GM18499 (cell line): ENCODE measurements at regions not wholly inside any gene's neighbourhood (a gene's known extent, or its start where the extent isn't known, plus 50 kb on each side); places are given as distances from the start of the nearest gene placed in this dataset.

Experiments used
- ATAC-seq: cut with Tn5 transposase; IDR thresholded peaks from one replicate; pipeline ENCODE4 v1.9.1; 2021; ENCODE audit warnings: moderate number of reproducible peaks; ENCODE audit not compliant: insufficient read depth, unreplicated experiment

DNA sequence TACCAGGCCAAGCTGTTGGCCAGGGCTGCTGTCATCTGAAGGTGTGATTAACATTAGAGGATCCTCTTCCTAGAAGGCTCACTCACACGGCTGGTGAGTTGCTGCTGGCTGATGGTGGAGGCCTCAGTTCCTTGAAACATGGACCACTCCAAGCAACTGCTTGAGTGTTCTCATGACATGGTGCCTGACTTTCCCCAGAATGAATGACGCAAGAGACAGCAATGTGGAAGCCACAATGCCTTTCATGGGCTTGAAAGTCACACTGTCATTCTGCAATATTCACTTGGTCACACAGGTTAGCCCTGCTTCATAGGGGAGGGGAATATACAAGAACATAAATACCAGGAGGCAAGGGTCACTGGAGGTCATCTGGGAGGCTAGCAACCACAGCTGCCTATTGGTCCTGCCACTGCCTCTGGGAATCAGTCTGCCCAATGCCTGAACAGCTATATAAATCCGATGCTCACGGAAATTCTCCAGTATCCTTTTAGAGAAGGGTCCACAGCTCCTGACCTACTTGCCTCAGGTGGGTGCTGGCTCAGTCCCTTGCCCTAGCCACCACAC is 97.1 kb upstream of the MAML3 start:
- ATAC-seq, result no peak

DNA sequence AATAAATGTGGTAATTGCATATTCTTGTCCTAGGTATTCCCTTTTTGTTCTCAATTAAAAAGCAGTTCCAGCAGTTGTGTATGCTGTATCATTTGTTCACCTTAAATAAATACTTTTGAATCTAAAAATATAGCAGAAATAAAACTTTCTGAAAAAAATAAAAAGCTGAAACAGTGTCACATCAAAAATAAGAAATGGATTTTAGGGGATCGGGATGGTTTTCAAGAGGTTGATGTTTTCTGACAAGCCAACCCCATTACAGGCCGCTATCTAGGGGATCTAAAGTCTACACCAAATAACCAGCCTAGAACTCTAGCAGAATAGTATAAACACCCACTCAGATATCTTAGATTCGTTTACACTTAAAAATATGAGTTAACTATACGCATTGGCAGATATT is 95.4 kb upstream of the MAML3 start:
- ATAC-seq, result no peak

DNA sequence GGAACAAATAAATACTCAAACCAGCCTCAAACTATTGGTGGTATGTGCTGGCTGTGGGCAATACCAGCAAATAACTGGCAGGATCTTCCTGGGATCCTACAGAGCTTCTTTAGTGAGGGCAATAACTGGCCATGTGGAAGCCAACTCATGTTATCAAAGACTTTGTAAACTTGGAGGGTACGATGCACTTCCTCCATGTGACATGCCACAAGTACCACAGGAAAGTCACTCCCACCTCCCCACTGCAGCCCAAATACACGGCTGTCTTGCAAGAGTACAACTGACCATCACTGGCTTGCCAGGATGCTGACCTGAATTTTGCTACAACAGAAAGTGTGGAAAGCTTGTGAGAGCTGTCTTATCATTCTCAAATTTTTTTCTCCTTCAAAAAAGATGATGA is 93.3 kb upstream of the MAML3 start:
- ATAC-seq, result no peak

DNA sequence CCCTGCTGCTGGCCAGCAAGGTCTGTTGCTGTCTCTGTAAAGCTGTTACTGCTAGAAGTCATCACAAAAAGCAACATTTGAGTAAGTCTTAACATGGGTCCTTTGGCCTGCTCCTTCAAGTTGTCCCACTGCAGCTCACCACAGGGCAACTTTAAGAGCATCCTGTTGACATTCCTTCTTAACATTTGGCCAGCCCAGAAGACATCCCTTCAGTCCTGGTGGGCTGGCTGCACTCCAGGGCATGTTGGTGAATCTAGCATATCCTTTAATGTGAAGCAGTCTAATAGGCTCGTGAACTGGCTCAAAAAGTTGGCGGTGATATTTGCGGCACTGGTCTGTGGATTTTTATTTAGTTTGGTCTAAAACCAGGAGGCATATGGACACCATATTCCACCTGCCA is 92.2 kb upstream of the MAML3 start:
- no peak for ATAC-seq

DNA sequence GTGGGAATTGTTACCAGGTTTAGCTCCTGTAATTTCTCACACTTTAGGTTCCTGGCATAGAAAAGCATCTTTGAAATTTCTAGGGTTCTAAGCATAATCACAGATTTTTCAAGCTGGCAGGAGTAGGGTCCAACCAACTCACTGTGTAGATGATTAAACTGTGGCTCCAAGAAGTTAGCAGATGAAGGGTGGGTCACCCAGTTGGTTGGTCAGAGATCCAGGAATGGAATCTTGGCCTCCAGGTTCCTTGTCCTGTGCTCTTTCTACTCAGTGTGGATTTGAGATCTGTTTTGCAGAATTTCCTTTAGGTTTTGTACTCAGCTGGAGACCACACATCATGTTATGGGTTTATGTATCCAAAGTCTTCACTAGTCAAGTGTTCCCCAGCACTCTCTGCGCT is 90.3 kb upstream of the MAML3 start:
- ATAC-seq, result no peak

DNA sequence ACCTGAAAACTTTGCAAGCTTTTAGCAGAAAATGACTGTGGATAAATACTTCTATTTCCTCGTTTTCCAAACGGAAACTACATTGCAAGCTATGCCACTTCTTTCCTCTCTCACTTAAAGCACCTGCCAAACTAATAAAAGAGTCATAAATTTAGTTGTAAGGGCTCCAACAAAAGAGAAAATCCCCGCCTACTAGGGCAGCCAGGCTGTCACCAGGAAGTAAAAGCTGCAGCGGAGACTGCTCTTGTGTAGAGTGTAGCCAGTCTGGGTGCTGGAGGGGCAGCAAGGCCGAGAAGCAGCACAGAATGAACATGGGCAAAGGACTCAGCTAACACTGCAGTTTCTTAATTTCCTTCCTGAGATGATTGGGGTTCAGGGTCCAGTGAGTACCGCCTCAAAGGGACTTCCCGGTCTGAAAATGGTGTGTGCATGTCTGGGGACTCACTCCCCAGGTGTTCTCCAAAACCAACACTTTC is 89.3 kb upstream of the MAML3 start:
- peak; percentile 57 for ATAC-seq

DNA sequence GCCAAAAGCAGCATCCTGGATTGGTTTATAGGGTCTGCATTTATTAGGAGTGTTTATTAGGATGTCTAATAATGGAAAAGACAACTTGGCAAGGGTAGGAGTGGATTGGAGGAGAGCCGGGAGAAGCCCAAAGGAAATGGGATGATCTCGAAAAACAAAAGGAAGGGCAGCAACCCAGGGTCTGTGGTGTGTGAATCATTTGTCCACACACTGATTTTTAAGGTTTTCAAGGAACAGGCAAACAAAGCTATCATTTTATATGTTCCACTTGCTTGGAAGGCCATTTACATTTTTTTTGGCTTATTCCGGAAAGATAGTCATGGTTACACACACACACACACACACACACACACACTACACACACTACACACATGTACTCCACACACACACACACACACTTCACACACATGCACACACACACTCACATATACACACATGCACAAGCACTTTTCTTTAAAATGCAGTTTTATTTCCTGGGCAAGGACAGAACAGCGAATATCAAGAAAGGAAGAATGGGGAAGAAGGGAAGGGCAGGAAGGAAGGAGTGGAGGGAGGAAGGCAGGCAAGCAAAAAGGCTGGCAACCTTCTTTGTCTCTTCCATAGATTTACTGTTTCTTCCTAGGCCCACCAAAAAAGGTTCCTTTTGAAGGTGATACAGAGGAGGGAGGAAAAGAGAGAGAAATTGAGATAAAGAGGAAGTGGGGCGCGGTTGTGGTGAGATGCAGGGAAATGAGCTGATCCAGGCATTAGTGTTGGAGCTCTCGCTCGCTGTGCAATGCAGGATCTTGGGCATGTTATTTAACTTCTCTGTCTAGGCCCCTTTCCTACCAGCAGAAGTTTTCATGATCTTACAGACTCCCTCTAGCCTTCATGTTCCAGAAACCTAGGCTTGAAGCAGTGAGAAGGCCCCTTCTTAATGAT is 88.6 kb upstream of the MAML3 start:
- ATAC-seq, result peak; percentile 39

DNA sequence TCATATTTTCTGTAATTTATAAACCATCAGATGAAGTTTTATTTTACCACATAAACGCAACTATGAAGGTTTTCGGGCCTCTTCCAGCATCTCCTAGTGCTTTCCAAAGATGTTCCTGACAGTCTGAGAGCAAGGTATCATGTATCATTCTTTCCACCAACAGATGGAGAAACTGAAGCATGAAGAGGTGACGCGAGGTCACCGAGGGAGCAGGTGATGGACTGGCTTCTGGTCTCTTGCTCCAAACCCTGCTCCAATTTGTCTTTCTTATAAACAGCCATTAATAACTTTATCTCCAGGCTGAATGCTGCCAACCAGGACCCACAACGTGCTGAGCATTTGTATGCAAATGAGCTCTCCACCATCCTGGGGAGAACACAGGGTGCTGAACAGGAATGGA is 86.3 kb upstream of the MAML3 start:
- no peak for ATAC-seq

DNA sequence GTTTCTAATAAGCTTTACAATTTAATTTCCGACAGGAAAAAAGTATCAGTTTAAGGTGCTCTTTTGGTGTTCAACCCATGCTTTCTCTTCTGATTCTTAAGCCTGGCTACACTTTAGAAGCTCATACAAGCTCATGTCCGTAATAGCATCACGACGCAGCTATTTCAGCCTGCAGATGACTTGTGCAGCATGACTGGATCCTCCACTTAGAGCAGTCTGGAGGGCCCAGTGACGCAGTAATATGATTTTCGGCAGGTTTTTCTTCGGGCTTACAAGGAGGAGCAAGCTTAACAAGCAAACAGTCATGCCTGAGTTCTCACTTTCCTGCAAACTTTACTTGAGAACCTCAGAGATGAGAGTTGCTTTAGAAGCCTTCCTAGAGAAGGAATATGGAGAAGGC is 85.3 kb upstream of the MAML3 start:
- no peak for ATAC-seq

DNA sequence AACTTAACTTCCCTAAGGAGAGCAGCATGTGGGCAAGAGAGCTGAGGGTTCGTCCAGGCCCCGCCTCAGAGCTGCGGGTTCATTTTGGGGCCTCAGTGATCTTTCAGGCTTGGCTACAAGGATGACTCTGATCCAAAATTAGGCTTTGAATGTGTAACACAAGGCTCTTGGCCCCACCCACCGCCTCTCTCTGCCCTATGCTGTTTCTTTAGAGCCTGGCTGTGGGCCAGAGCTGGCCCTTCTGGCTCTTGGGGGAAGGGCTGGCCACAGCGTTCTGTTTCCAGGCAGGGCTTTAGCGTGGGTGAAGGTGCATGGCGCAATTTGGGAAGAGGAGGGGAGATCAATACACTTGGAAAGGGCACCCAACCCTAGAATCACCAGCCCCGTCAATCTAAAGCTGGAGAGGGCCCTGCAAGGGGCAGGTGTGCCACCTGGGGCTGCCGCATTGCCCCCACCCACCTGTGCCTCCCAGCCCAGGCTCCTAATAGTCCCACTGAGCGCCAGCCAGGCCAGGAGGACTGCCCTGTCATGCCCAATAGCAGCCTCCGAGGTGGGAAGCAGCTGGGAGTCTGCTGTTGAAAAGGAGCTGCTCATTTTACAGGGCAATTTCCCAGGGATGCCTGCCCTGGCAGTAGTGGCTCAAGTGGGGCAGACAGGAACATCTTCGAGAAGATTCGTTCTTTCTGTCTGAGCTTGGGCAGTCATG is 84.5 kb upstream of the MAML3 start:
- no peak for ATAC-seq

DNA sequence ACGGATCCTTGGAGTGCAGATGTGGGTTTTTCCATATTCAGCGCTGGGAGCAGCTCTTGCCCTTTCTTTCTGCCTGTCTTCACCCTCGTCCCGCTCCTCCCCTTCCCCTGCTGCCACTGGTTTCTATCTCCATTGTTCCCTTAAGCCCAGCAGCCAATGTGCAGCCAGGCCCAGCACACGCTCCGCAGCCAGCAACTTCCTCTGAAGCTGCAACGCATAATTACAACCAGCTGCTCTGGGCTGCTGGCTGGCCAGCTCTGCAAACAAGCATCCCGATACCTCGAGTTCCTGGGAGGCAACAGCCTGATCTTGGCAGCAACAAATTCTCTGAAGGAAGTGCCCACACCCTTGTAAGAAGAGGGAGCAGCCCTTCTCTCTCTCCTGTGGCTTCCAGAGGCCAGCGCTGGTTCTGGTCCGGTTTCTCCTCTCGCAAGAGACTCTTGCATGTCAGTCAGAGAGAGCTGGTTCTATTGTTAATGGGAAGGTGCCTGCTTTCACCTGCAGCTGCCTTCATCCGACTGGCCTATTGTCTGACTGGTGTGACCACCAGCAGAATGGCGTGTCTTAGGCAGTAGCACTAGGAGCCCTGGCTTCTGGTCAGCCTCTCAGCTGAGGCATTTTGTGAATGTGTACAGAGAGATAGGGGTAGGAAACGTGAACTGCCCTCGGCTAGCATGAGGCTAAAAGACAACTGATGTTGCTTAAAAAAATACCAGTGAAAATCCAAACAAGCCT is 83.8 kb upstream of the MAML3 start:
- no peak for ATAC-seq

DNA sequence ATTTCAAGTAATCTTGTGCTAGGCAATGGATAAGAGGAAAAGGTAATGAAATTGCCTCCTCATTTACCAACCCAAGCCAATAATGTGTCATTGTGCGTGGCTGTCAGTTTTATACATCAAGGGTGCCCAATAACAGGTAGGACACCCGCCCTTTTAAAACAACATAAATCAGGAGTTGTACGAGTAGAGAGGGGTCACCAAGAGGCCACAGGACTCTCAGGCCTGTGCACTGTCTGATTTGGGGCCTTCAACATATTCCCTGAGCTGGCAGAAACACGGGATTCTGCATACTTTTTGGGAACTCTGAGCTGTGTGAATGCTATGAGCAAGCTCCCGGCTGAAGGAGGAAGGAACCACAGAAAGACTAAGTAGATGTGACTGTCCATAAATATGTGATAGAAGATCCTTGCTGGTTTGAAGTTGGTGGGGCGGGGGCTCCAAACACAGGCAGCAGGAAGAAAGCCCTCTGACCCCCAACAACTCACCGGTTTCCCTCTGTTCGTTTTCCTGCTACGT is 82.7 kb upstream of the MAML3 start:
- no peak for ATAC-seq

DNA sequence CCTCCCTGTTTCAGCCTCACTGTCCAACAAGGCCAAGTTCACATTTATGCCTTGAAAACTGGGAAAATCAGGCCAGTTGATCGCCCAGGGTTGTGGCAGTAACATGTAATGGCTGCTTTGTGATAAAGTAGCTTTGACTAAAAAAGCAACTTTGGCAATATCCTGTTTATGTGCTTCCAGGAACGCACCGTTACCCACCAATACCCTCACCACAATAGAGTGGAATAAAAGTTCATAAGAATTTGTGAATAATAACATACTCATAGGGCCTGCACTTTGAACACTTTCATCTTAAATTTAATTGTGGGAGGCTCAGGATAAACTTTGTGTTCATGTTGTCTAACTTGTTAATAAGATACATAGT is 80.7 kb upstream of the MAML3 start:
- ATAC-seq, result no peak

DNA sequence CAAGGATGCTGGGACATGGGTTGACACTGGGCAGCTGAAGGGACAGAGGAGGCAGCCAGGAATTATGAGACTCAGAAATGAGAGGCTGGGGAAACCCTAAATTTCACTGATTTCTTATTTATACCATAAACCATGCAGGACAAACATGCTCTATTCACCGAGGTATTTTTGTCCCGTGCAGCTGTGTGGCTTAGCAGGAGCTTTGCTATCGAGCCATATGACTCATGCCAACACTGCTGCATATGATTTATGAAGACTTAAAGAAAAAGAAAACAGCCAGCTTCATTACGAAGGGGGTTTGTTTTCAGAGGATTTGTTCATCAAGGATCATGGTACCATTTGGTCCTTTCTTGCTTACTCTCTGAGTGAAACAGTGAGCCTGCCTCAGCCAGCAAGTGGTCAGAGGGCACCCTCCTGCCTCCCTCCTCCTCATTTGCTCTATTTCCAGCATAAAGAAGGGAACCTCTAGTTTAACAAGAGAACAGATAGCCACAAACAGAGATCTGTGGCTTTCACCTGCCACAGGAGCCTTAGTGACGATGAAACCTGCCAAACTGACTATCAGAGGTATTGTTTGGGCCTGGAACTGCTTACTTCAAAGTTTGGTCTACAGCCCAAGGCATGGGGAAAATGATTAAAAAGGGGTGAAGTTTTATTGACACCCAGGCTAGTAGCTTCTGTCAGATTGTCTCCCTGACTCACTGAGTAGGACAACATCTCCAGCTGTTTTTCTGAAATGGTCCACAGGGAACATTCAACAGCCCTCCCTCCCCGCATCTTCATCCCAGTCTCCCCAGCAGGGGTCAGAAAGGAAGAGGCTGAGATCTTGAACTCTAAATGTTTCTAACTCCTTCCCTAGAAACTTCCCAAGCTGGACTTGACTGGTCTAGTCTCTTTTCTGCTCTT is 80.1 kb upstream of the MAML3 start:
- no peak for ATAC-seq

DNA sequence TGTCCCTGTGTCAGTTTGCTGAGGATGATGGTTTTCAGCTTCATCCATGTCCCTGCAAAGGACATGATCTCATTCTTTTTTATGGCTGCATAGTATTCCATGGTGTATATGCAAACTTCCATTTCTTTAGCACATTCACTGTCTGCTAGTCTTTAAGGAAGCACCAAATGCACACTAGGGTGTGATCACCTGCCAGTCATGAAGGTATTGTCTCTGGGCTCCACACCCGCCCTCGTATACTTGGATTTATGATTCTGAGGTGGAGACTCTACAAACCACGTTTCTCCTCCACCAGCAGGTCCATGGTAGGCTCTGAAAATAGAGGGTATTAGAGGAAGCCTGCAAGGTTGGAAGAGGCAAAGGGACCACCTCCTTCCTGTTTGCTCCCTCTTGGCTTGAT is 75.9 kb upstream of the MAML3 start:
- no peak for ATAC-seq

DNA sequence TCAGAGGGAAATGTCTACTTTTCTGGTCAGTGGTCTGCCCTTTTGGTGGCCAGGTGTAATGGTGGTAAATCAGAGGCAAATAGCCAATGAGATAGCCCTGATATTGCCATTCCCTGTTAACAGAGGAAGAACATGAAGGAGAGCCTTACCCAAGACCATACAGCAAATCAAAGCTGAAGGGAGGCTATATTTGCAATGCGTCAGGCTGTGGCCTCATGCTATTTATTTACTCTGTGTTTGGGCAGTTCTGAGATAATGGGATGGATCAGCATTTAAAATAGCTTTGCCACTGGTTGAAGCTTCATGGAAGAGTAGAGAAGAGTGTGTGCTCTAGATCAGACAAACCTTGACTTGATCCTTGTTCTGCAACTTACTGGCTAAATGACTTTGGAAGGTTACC is 73.3 kb upstream of the MAML3 start:
- no peak for ATAC-seq

DNA sequence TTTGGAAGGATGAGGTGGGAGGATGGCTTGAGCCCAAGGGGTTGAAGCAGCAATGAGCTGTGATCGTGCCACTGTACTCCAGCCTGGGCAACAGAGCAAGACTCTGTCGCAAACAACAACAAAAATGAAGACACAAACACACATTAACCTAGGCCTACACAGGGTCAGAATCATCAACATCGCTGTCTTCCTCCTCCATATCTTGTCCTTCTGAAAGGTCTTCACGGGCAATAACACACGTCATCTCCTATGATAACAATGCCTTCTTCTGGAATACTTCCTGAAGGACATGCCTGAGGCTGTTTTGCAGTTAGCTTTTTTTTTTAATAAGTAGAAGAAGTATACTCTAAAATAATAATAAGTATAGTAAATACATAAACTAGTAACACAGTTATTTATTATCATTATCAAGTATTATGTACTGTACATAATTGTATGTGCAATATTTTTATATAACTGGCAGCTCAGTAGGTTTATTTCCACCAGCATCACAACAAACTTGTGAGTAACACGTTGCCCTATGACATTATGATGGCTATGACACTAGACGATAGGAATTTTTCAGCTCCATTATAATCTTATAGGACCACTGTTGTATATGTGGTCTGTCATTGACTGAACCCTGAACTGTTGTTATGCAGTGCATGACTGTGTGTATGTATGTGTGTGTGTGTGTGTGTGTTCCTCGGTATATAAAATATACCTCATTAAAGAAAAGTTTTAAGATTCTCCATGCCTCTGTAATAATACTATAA is 69.2 kb upstream of the MAML3 start:
- no peak for ATAC-seq

DNA sequence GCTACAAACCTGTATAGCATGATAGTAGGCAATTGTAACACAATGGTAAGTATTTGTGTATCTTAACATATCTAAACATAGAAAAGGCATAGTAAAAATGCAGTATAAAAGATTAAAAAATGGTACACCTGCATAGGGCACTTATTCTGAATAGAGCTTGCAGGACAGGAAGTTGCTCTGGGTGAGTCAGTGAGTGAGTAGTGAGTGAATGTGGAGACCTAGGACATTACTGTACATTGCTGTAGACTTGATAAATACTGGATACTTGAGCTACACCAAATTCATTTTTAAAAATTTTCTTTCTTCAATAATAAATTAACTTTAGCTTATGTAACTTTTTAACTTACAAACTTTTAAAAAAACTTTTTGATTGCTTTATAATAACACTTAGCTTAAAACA is 68.2 kb upstream of the MAML3 start:
- ATAC-seq, result no peak

DNA sequence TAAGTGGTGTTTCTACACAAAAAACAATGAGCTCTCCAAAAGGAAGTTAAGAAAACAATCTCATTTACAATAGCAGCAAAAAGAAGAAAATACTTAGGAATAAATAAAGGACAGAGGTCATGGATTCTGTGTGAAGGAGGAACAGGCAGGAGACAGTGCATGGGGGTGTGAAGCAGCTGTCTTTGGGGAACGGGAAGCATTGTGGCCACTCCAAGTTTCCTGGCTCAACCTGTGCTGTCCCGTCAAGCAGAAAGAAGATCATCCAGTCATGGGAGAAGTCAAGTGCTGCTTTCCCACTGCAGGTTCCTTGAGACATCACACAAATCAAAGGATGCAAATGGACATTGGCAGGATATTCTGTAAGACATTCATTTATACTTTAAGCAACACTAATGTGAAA is 66.1 kb upstream of the MAML3 start:
- no peak for ATAC-seq
